ENCODE measurements at regions not wholly inside any gene's neighbourhood (a gene's known extent, or its start where the extent isn't known, plus 50 kb on each side); places are given as distances from the start of the nearest gene placed in this dataset.

- no peak for DNase-seq
Observed at GRCh38 chr13:39941911-39942551, 286.6 kb downstream of the COG6 start.

- peak; percentile 78 for DNase-seq
Observed at GRCh38 chr13:39942552-39943273, 287.3 kb downstream of the COG6 start.

- no peak for DNase-seq
Observed at GRCh38 chr13:39943711-39944110, 288.2 kb downstream of the COG6 start.

- no peak for DNase-seq
Observed at GRCh38 chr13:39945226-39945625, 289.8 kb downstream of the COG6 start.

GRCh38 chr13:39946769-39947168, 291.3 kb downstream of the COG6 start:
- no peak for DNase-seq

GRCh38 chr13:39951301-39951700, 295.8 kb downstream of the COG6 start:
- no peak for DNase-seq

- no peak for DNase-seq
Observed at GRCh38 chr13:39952249-39953233, 297.1 kb downstream of the COG6 start.

GRCh38 chr13:39954476-39954875, 299.0 kb downstream of the COG6 start:
- DNase-seq = no peak

- DNase-seq = no peak
Observed at GRCh38 chr13:39955560-39955959, 300.1 kb downstream of the COG6 start.

GRCh38 chr13:39956036-39956435, 300.6 kb downstream of the COG6 start:
- DNase-seq = no peak

- no peak for DNase-seq
Observed at GRCh38 chr13:39957868-39958677, 302.6 kb downstream of the COG6 start.

GRCh38 chr13:39959497-39960144, 304.2 kb downstream of the COG6 start:
- DNase-seq = no peak

GRCh38 chr13:39960191-39960590, 304.7 kb downstream of the COG6 start:
- no peak for DNase-seq

- DNase-seq = no peak
Observed at GRCh38 chr13:39961036-39961435, 305.6 kb downstream of the COG6 start.

GRCh38 chr13:39963612-39964011, 308.1 kb downstream of the COG6 start:
- no peak for DNase-seq

- no peak for DNase-seq
Observed at GRCh38 chr13:39965309-39965708, 309.8 kb downstream of the COG6 start.

GRCh38 chr13:39967199-39967959, 311.9 kb downstream of the COG6 start:
- DNase-seq = no peak

GRCh38 chr13:39968646-39969475, 313.4 kb downstream of the COG6 start:
- DNase-seq = no peak

GRCh38 chr13:39970177-39970846, 314.9 kb downstream of the COG6 start:
- DNase-seq = no peak

- DNase-seq = no peak
Observed at GRCh38 chr13:39971526-39971925, 316.1 kb downstream of the COG6 start.
